Ascending aorta (tissue), 2 donors: ENCODE measurements at regions not wholly inside any gene's neighbourhood (a gene's known extent, or its start where the extent isn't known, plus 50 kb on each side); places are given as distances from the start of the nearest gene placed in this dataset.

Experiments used
- DNase-seq, 2 donors: peaks; one replicate each; pipeline ENCODE4 v3.0.0-alpha.2; 2019; ENCODE audit warnings: low spot score in 2 of 2
- H3K27ac ChIP-seq, 2 donors: fragments of 200-600 bp; sonication (generic); one replicate each; pipeline ENCODE4 v1.5.1; 2016 to 2017; ENCODE audit warnings: mild to moderate bottlenecking in 1 of 2
- H3K27me3 ChIP-seq: fragments of 200-600 bp; sonication (generic); one replicate; pipeline ENCODE4 v1.5.1; 2017
- H3K36me3 ChIP-seq, 2 donors: fragments of 200-600 bp; sonication (generic); one replicate each; pipeline ENCODE4 v1.5.1; 2016
- H3K4me1 ChIP-seq, 2 donors: fragments of 200-600 bp; sonication (generic); one replicate each; pipeline ENCODE4 v1.5.1; 2016 to 2017; ENCODE audit warnings: mild to moderate bottlenecking in 1 of 2
- H3K4me3 ChIP-seq, 2 donors: fragments of 200-600 bp; sonication (generic); one replicate each; pipeline ENCODE4 v1.5.1; 2016 to 2017; ENCODE audit warnings: mild to moderate bottlenecking in 1 of 2
- H3K9me3 ChIP-seq, 2 donors: fragments of 200-600 bp; sonication (generic); one replicate each; pipeline ENCODE4 v1.5.1; 2016
- intact Hi-C: fragments of 100-400 bp; cut with DNase I; formaldehyde crosslinking; loops from one replicate; pipeline ENCODE4 v1.15.1; 2023
- TF ChIP-seq, protein P1 (sequence below), 3 experiments: fragments of 200-600 bp in 2 of 3; fragments of 450-650 bp in 1 of 3; sonication (generic) in 2 of 3; IDR thresholded peaks; one replicate each; pipeline ENCODE4 v1.5.1; 2016 to 2019; ENCODE audit warnings: antibody characterized with exemption in 3 of 3, mild to moderate bottlenecking in 1 of 3, moderate library complexity in 1 of 3

DNA sequence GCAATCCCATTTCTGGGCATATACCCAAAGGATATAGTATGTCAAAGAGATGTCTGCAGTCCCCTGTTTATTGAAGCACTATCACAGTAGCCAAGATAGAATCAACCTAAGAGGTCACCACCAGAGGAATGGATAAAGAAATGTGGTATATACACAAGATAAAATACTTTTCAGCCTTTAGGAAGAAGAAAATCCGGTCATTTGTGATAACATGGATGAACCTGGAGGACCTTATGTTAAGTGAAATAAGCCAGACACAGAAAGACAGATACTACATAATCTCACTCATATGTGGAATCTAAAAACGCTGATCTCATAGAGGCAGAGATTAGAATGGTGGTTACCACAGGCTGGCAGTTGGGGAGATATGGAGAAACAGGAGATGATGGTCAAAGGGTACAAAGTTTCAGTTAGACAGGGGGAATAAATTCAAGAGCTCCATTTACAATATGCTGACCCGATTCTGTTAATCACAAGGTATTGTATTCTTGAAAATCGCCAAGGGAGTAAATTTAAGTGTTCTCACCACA, 195.8 kb downstream of the MTHFS start:
- Histone ChIP-seq H3K4me1 (no peaks in the 10 kb centered on the region), H3K4me3 (no peak overlapping the region), H3K36me3 (no peaks in the 10 kb centered on the region), H3K27me3 (no peaks in the 10 kb centered on the region), H3K9me3 (no peaks in the 10 kb centered on the region), H3K27ac (no peak overlapping the region)
- TF ChIP-seq, protein P1, sequence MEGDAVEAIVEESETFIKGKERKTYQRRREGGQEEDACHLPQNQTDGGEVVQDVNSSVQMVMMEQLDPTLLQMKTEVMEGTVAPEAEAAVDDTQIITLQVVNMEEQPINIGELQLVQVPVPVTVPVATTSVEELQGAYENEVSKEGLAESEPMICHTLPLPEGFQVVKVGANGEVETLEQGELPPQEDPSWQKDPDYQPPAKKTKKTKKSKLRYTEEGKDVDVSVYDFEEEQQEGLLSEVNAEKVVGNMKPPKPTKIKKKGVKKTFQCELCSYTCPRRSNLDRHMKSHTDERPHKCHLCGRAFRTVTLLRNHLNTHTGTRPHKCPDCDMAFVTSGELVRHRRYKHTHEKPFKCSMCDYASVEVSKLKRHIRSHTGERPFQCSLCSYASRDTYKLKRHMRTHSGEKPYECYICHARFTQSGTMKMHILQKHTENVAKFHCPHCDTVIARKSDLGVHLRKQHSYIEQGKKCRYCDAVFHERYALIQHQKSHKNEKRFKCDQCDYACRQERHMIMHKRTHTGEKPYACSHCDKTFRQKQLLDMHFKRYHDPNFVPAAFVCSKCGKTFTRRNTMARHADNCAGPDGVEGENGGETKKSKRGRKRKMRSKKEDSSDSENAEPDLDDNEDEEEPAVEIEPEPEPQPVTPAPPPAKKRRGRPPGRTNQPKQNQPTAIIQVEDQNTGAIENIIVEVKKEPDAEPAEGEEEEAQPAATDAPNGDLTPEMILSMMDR (IDR thresholded peaks at IDR 0.05) = no peak
- DNase-seq = no peak
- intact Hi-C loops = no loop called here

- Histone ChIP-seq H3K4me1 (no peaks in the 10 kb centered on the region), H3K4me3 (no peak overlapping the region), H3K36me3 (no peaks in the 10 kb centered on the region), H3K27me3 (no peaks in the 10 kb centered on the region), H3K9me3 (no peaks in the 10 kb centered on the region), H3K27ac (no peak overlapping the region)
- TF ChIP-seq, protein P1 (IDR thresholded peaks at IDR 0.05) = no peak
- DNase-seq = no peak
- intact Hi-C loops = no loop called here
Observed at GRCh38 chr15:79702621-79703020, 194.2 kb downstream of the MTHFS start.

- Histone ChIP-seq H3K4me1 (no peaks in the 10 kb centered on the region), H3K27ac (no peak overlapping the region), H3K9me3 (no peaks in the 10 kb centered on the region), H3K27me3 (no peaks in the 10 kb centered on the region), H3K4me3 (no peak overlapping the region), H3K36me3 (no peaks in the 10 kb centered on the region)
- DNase-seq = no peak
- TF ChIP-seq, protein P1 (IDR thresholded peaks at IDR 0.05) = no peak
- intact Hi-C loops = no loop called here
Observed at GRCh38 chr15:79721256-79721655, 175.6 kb downstream of the MTHFS start.

DNA sequence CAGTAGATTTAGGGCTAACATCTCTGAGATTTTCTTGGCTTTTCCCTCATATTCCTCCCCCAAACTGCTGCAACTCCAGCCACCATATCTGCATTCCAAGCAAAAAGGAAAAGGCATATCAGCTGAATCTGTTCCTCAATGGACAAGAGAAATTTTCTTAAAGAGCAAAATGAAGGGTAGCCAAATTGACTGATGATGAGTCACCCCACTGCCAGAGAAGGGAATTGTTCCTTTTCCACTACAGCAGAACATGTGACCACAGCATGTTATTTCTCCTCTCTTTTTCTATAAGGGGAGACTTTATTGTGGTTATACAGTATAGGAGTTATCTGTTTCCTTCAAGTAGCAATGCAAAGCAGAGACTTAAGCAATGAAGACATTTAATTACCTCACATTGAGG, 172.5 kb downstream of the MTHFS start:
- TF ChIP-seq, protein P1 (IDR thresholded peaks at IDR 0.05) = no peak
- intact Hi-C loops = no loop called here

GRCh38 chr15:79724804-79725203, 172.0 kb downstream of the MTHFS start:
- no peaks in the 10 kb centered on the region for H3K9me3 ChIP-seq
- H3K27ac ChIP-seq = no peak overlapping the region
- DNase-seq = no peak
- H3K4me1 ChIP-seq = no peaks in the 10 kb centered on the region
- no peaks in the 10 kb centered on the region for H3K27me3 ChIP-seq
- TF ChIP-seq, protein P1 (IDR thresholded peaks at IDR 0.05) = no peak
- H3K36me3 ChIP-seq = no peaks in the 10 kb centered on the region
- no peak overlapping the region for H3K4me3 ChIP-seq
- intact Hi-C loops = no loop called here

More for the DNA sequence above, 172.5 kb downstream of the MTHFS start:
- no peak overlapping the region for H3K4me3 ChIP-seq
- H3K4me1 ChIP-seq = no peaks in the 10 kb centered on the region
- H3K27me3 ChIP-seq = no peaks in the 10 kb centered on the region
- DNase-seq = no peak
- H3K27ac ChIP-seq = no peak overlapping the region
- H3K9me3 ChIP-seq = no peaks in the 10 kb centered on the region
- no peaks in the 10 kb centered on the region for H3K36me3 ChIP-seq

- intact Hi-C loops = no loop called here
- Histone ChIP-seq H3K36me3 (no peaks in the 10 kb centered on the region), H3K27ac (no peak overlapping the region), H3K4me1 (no peaks in the 10 kb centered on the region), H3K4me3 (no peak overlapping the region), H3K27me3 (no peaks in the 10 kb centered on the region), H3K9me3 (no peaks in the 10 kb centered on the region)
- TF ChIP-seq, protein P1 (IDR thresholded peaks at IDR 0.05) = no peak
- no peak for DNase-seq
Observed at GRCh38 chr15:79728867-79729266, 167.9 kb downstream of the MTHFS start.
